ENCODE measurements at regions not wholly inside any gene's neighbourhood (a gene's known extent, or its start where the extent isn't known, plus 50 kb on each side); places are given as distances from the start of the nearest gene placed in this dataset.

GRCh38 chr4:83833920-83834319, 298.0 kb downstream of the GPAT3 start:
- H3K27ac ChIP-seq, result no peak overlapping the region
- no peak for DNase-seq (ENCODE audit: low read depth, low spot score)
- H3K4me3 ChIP-seq, result no peak overlapping the region
- H3K9me3 ChIP-seq (ENCODE audit: low read depth, low read length), result no peaks in the 10 kb centered on the region
- TF ChIP-seq FOXP2 (optimal IDR thresholded peaks at IDR 0.05; ENCODE audit: control extremely low read depth, extremely low read length, insufficient read depth) (no peak), POLR2AphosphoS5 (IDR thresholded peaks at IDR 0.05; ENCODE audit: borderline replicate concordance, low read depth, low read length) (no peak), EZH2 (IDR thresholded peaks at IDR 0.05) (no peak)
- no peaks in the 10 kb centered on the region for H3K36me3 ChIP-seq (ENCODE audit: insufficient read depth, low read length)
- no peak overlapping the region for H3K9ac ChIP-seq (ENCODE audit: insufficient read length)

DNA sequence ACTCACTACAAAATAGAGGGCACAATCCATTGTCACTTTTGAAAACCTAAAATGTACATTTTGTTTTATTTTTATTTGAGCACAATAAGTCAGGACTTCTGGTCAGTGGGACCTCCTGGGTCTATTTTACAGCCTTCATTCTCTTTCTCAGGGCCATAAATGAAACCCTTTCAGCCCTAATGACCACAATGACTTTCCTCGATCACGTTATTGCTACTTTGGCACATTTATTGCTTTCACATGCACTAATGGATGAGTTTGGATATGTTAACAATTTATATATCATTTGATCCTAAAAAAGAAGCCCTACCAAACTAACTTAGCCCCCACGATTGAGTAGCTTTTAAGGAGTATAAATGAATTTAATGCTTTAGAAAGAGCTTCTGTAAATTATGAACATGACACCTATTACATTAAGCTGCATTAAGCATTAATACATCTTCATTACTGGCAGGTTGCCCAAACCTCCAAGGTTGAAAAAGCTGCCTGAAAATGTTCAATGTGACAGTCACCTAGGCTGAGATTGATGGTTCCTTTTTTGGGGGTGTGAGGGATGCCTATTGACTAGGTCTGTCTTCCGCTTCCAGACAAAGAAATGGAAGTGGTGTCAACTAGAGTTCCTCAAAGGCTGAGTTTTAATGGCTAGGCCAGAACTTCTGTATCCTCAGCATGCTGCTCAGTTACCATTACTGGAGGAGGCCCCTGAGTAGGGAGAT, 296.4 kb downstream of the GPAT3 start:
- no peak overlapping the region for H3K9ac ChIP-seq (ENCODE audit: insufficient read length)
- H3K36me3 ChIP-seq (ENCODE audit: insufficient read depth, low read length), result no peaks in the 10 kb centered on the region
- no peak for TF ChIP-seq FOXP2 (optimal IDR thresholded peaks at IDR 0.05; ENCODE audit: control extremely low read depth, extremely low read length, insufficient read depth)
- no peak for TF ChIP-seq POLR2AphosphoS5 (IDR thresholded peaks at IDR 0.05; ENCODE audit: borderline replicate concordance, low read depth, low read length)
- TF ChIP-seq EZH2 (IDR thresholded peaks at IDR 0.05), result no peak
- H3K27ac ChIP-seq, result no peak overlapping the region
- no peak overlapping the region for H3K4me3 ChIP-seq
- DNase-seq (ENCODE audit: low read depth, low spot score), result no peak
- H3K9me3 ChIP-seq (ENCODE audit: low read depth, low read length), result no peaks in the 10 kb centered on the region

DNA sequence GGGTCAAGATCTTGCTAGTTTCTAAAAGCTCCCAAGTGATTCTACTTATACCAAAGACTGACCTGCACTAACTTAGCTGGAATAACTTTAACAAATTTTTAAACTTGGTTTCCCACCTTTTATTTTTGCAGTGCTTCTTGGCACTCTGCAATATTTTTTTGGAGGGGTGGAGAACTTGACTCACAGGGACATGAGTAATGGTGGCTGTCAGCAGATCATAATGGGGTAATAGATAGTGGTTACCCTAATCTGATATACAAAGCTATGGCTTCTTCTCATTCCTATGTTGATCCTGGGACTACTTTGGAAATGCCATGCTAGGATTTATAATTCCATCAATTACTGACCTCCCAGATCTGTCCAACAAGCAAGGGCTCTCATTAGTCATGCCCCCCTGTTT, 295.7 kb downstream of the GPAT3 start:
- H3K36me3 ChIP-seq (ENCODE audit: insufficient read depth, low read length), result no peaks in the 10 kb centered on the region
- no peak overlapping the region for H3K27ac ChIP-seq
- H3K9me3 ChIP-seq (ENCODE audit: low read depth, low read length), result no peaks in the 10 kb centered on the region
- H3K9ac ChIP-seq (ENCODE audit: insufficient read length), result no peak overlapping the region
- TF ChIP-seq EZH2 (IDR thresholded peaks at IDR 0.05) (no peak), FOXP2 (optimal IDR thresholded peaks at IDR 0.05; ENCODE audit: control extremely low read depth, extremely low read length, insufficient read depth) (no peak), POLR2AphosphoS5 (IDR thresholded peaks at IDR 0.05; ENCODE audit: borderline replicate concordance, low read depth, low read length) (no peak)
- no peak overlapping the region for H3K4me3 ChIP-seq
- DNase-seq (ENCODE audit: low read depth, low spot score), result no peak

- TF ChIP-seq POLR2AphosphoS5 (IDR thresholded peaks at IDR 0.05; ENCODE audit: borderline replicate concordance, low read depth, low read length) (no peak), EZH2 (IDR thresholded peaks at IDR 0.05) (no peak), FOXP2 (optimal IDR thresholded peaks at IDR 0.05; ENCODE audit: control extremely low read depth, extremely low read length, insufficient read depth) (no peak)
Observed at GRCh38 chr4:83830138-83830888, 294.4 kb downstream of the GPAT3 start.

GRCh38 chr4:83828601-83829000, 292.7 kb downstream of the GPAT3 start:
- no peak overlapping the region for H3K9ac ChIP-seq (ENCODE audit: insufficient read length)
- TF ChIP-seq EZH2 (IDR thresholded peaks at IDR 0.05), result no peak
- TF ChIP-seq POLR2AphosphoS5 (IDR thresholded peaks at IDR 0.05; ENCODE audit: borderline replicate concordance, low read depth, low read length), result no peak
- TF ChIP-seq FOXP2 (optimal IDR thresholded peaks at IDR 0.05; ENCODE audit: control extremely low read depth, extremely low read length, insufficient read depth), result no peak

More at GRCh38 chr4:83830138-83830888, 294.4 kb downstream of the GPAT3 start:
- Histone ChIP-seq H3K9me3 (ENCODE audit: low read depth, low read length) (no peaks in the 10 kb centered on the region), H3K4me3 (no peak overlapping the region), H3K36me3 (ENCODE audit: insufficient read depth, low read length) (no peaks in the 10 kb centered on the region), H3K27ac (no peak overlapping the region), H3K9ac (ENCODE audit: insufficient read length) (no peak overlapping the region)
- DNase-seq (ENCODE audit: low read depth, low spot score), result no peak

GRCh38 chr4:83821493-83821892, 285.6 kb downstream of the GPAT3 start:
- no peak for DNase-seq (ENCODE audit: low read depth, low spot score)
- TF ChIP-seq POLR2AphosphoS5 (IDR thresholded peaks at IDR 0.05; ENCODE audit: borderline replicate concordance, low read depth, low read length), result no peak
- no peak for TF ChIP-seq FOXP2 (optimal IDR thresholded peaks at IDR 0.05; ENCODE audit: control extremely low read depth, extremely low read length, insufficient read depth)
- TF ChIP-seq EZH2 (IDR thresholded peaks at IDR 0.05), result no peak
- H3K27ac ChIP-seq, result no peak overlapping the region
- no peak overlapping the region for H3K4me3 ChIP-seq
- no peak overlapping the region for H3K9ac ChIP-seq (ENCODE audit: insufficient read length)
- peaks cover 5% of the 10 kb centered on the region for H3K9me3 ChIP-seq (ENCODE audit: low read depth, low read length)
- no peaks in the 10 kb centered on the region for H3K36me3 ChIP-seq (ENCODE audit: insufficient read depth, low read length)

More at GRCh38 chr4:83828601-83829000, 292.7 kb downstream of the GPAT3 start:
- Histone ChIP-seq H3K9me3 (ENCODE audit: low read depth, low read length) (no peaks in the 10 kb centered on the region), H3K4me3 (no peak overlapping the region), H3K36me3 (ENCODE audit: insufficient read depth, low read length) (no peaks in the 10 kb centered on the region), H3K27ac (no peak overlapping the region)
- no peak for DNase-seq (ENCODE audit: low read depth, low spot score)

GRCh38 chr4:83819582-83819981, 283.7 kb downstream of the GPAT3 start:
- Histone ChIP-seq H3K36me3 (ENCODE audit: insufficient read depth, low read length) (no peaks in the 10 kb centered on the region), H3K9me3 (ENCODE audit: low read depth, low read length) (peaks cover 5% of the 10 kb centered on the region), H3K27ac (no peak overlapping the region), H3K9ac (ENCODE audit: insufficient read length) (no peak overlapping the region), H3K4me3 (no peak overlapping the region)
- TF ChIP-seq FOXP2 (optimal IDR thresholded peaks at IDR 0.05; ENCODE audit: control extremely low read depth, extremely low read length, insufficient read depth) (no peak), EZH2 (IDR thresholded peaks at IDR 0.05) (no peak), POLR2AphosphoS5 (IDR thresholded peaks at IDR 0.05; ENCODE audit: borderline replicate concordance, low read depth, low read length) (no peak)
- no peak for DNase-seq (ENCODE audit: low read depth, low spot score)

GRCh38 chr4:83810428-83810827, 274.5 kb downstream of the GPAT3 start:
- Histone ChIP-seq H3K9ac (ENCODE audit: insufficient read length) (no peak overlapping the region), H3K27ac (no peak overlapping the region), H3K9me3 (ENCODE audit: low read depth, low read length) (no peaks in the 10 kb centered on the region), H3K4me3 (no peak overlapping the region), H3K36me3 (ENCODE audit: insufficient read depth, low read length) (no peaks in the 10 kb centered on the region)
- TF ChIP-seq EZH2 (IDR thresholded peaks at IDR 0.05), result no peak
- no peak for TF ChIP-seq FOXP2 (optimal IDR thresholded peaks at IDR 0.05; ENCODE audit: control extremely low read depth, extremely low read length, insufficient read depth)
- no peak for TF ChIP-seq POLR2AphosphoS5 (IDR thresholded peaks at IDR 0.05; ENCODE audit: borderline replicate concordance, low read depth, low read length)
- DNase-seq (ENCODE audit: low read depth, low spot score), result no peak
